ENCODE measurements at regions not wholly inside any gene's neighbourhood (a gene's known extent, or its start where the extent isn't known, plus 50 kb on each side); places are given as distances from the start of the nearest gene placed in this dataset.
"Not testable (repeated sequence)": the region's sequence is repeated elsewhere in the genome, so short reads cannot be mapped to it uniquely, and the experiment has no call there.

- no peaks in the 10 kb centered on the region for H3K9me3 Mint-ChIP-seq
- H3K27ac Mint-ChIP-seq, result no peak overlapping the region
- intact Hi-C loops (cut with micrococcal nuclease), result no loop called here
- H3K4me3 Mint-ChIP-seq, result no peak overlapping the region
- no peak for DNase-seq (ENCODE audit: low spot score)
- peaks cover 9% of the 10 kb centered on the region for H3K27me3 Mint-ChIP-seq (ENCODE audit: insufficient read depth)
- no peaks in the 10 kb centered on the region for H3K4me1 Mint-ChIP-seq (ENCODE audit: low read depth)
- no peaks in the 10 kb centered on the region for H3K36me3 Mint-ChIP-seq (ENCODE audit: low read depth)
Observed at GRCh38 chr4:98828801-98829200, 100.1 kb downstream of the EIF4E start.

DNA sequence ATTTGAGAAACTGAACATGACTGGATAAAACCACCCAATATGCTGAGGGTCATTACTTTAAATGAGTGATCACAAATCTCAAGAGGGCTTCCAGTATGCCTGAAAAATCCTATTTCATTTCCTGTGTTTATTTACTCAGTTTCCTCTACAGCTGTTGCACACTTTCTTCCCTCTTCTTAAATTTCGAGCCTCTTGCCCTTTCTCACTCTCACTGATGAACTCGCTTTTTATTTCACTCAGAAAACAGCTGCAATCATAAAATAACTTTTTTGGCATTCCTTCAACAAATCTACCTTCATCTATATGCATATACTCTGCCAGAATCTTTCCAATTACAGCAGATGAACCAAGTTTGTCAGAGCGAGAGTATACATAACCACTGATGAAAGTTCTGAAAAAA is 101.3 kb downstream of the EIF4E start:
- Mint-ChIP-seq H3K27me3 (ENCODE audit: insufficient read depth) (peaks cover 9% of the 10 kb centered on the region), H3K36me3 (ENCODE audit: low read depth) (no peaks in the 10 kb centered on the region), H3K4me1 (ENCODE audit: low read depth) (no peaks in the 10 kb centered on the region), H3K27ac (no peak overlapping the region), H3K4me3 (no peak overlapping the region), H3K9me3 (no peaks in the 10 kb centered on the region)
- no peak for DNase-seq (ENCODE audit: low spot score)
- intact Hi-C loops (cut with micrococcal nuclease), result loop anchor here (1.0 kb wide), 1 partner anchor 360 kb away; no protein-coding TSS in a partner anchor

- intact Hi-C loops (cut with micrococcal nuclease), result no loop called here
- Mint-ChIP-seq H3K9me3 (peaks cover 3% of the 10 kb centered on the region), H3K27me3 (ENCODE audit: insufficient read depth) (peaks cover 5% of the 10 kb centered on the region), H3K36me3 (ENCODE audit: low read depth) (no peaks in the 10 kb centered on the region), H3K4me3 (no peak overlapping the region), H3K27ac (no peak overlapping the region), H3K4me1 (ENCODE audit: low read depth) (no peaks in the 10 kb centered on the region)
- DNase-seq (ENCODE audit: low spot score), result no peak
Observed at GRCh38 chr4:98822144-98822543, 106.8 kb downstream of the EIF4E start.

GRCh38 chr4:98818116-98818515 is 110.8 kb downstream of the EIF4E start:
- DNase-seq (ENCODE audit: low spot score); H3K4me3 Mint-ChIP-seq; H3K9me3 Mint-ChIP-seq; H3K27ac Mint-ChIP-seq; H3K36me3 Mint-ChIP-seq (ENCODE audit: low read depth); H3K4me1 Mint-ChIP-seq (ENCODE audit: low read depth); intact Hi-C loops (cut with micrococcal nuclease); H3K27me3 Mint-ChIP-seq (ENCODE audit: insufficient read depth): not testable (repeated sequence)

DNA sequence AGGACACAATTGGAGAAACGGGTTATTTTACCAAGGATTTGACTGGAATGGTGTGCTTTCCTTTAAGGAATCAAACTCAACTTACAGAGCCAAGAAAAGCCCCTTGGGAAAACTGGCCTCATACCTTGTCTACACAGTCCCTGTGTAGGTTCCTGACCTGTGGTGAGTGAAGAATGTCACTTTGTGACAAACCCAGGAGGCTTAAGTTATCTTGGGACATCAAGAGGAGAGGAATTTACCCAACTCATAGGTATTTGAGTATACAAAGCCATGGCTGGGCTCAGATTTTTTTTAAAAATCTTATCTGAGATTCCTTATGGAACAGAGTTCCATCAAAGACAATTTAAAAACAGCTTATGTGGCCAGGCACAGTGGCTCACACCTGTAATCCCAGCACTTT is 112.1 kb downstream of the EIF4E start:
- intact Hi-C loops (cut with micrococcal nuclease), result no loop called here
- Mint-ChIP-seq H3K9me3 (peaks cover 3% of the 10 kb centered on the region), H3K4me1 (ENCODE audit: low read depth) (no peaks in the 10 kb centered on the region), H3K36me3 (ENCODE audit: low read depth) (no peaks in the 10 kb centered on the region), H3K4me3 (no peak overlapping the region), H3K27me3 (ENCODE audit: insufficient read depth) (peaks cover 1% of the 10 kb centered on the region), H3K27ac (no peak overlapping the region)
- DNase-seq (ENCODE audit: low spot score), result no peak

- Mint-ChIP-seq H3K36me3 (ENCODE audit: low read depth) (no peaks in the 10 kb centered on the region), H3K27ac (no peak overlapping the region), H3K4me3 (no peak overlapping the region), H3K4me1 (ENCODE audit: low read depth) (no peaks in the 10 kb centered on the region), H3K27me3 (ENCODE audit: insufficient read depth) (peaks cover 1% of the 10 kb centered on the region), H3K9me3 (peaks cover 3% of the 10 kb centered on the region)
- no peak for DNase-seq (ENCODE audit: low spot score)
- intact Hi-C loops (cut with micrococcal nuclease), result no loop called here
Observed at GRCh38 chr4:98816386-98816785, 112.5 kb downstream of the EIF4E start.

- no peak for DNase-seq (ENCODE audit: low spot score)
- no peaks in the 10 kb centered on the region for H3K4me1 Mint-ChIP-seq (ENCODE audit: low read depth)
- no peak overlapping the region for H3K27ac Mint-ChIP-seq
- no peaks in the 10 kb centered on the region for H3K36me3 Mint-ChIP-seq (ENCODE audit: low read depth)
- no peak overlapping the region for H3K4me3 Mint-ChIP-seq
- intact Hi-C loops (cut with micrococcal nuclease), result no loop called here
- no peaks in the 10 kb centered on the region for H3K9me3 Mint-ChIP-seq
- peaks cover 2% of the 10 kb centered on the region for H3K27me3 Mint-ChIP-seq (ENCODE audit: insufficient read depth)
Observed at GRCh38 chr4:98804403-98804802, 124.5 kb downstream of the EIF4E start.

DNA sequence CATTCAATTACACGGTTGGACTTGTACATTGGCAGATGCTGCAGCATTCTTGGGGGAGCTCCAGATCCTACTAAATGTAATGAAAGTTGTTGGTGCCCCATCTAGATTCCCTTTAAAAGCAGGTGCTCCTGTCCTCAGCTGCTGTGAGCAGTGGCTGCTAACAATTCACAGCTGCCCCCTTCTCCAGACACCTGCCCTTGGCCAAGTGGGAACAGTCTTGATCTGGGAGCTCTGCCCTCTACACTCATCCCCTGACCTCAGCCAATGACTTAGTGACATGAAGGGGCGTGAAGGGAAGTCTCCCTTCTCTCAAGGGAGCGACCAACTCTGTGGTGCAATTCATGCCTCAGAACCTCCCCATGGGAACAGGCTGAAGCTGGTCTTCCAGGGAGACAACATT is 125.7 kb downstream of the EIF4E start:
- H3K4me3 Mint-ChIP-seq, result no peak overlapping the region
- DNase-seq (ENCODE audit: low spot score), result no peak
- H3K9me3 Mint-ChIP-seq, result no peaks in the 10 kb centered on the region
- H3K27ac Mint-ChIP-seq, result no peak overlapping the region
- intact Hi-C loops (cut with micrococcal nuclease), result no loop called here
- H3K27me3 Mint-ChIP-seq (ENCODE audit: insufficient read depth), result peaks cover 2% of the 10 kb centered on the region
- H3K36me3 Mint-ChIP-seq (ENCODE audit: low read depth), result no peaks in the 10 kb centered on the region
- H3K4me1 Mint-ChIP-seq (ENCODE audit: low read depth), result no peaks in the 10 kb centered on the region

- H3K9me3 Mint-ChIP-seq, result no peaks in the 10 kb centered on the region
- no peak overlapping the region for H3K4me3 Mint-ChIP-seq
Observed at GRCh38 chr4:98802770-98803198, 126.1 kb downstream of the EIF4E start.

GRCh38 chr4:98801259-98801725 is 127.6 kb downstream of the EIF4E start:
- DNase-seq (ENCODE audit: low spot score), result no peak
- no peaks in the 10 kb centered on the region for H3K4me1 Mint-ChIP-seq (ENCODE audit: low read depth)
- H3K9me3 Mint-ChIP-seq, result no peaks in the 10 kb centered on the region
- peaks cover 5% of the 10 kb centered on the region for H3K27me3 Mint-ChIP-seq (ENCODE audit: insufficient read depth)
- H3K36me3 Mint-ChIP-seq (ENCODE audit: low read depth), result no peaks in the 10 kb centered on the region
- intact Hi-C loops (cut with micrococcal nuclease), result no loop called here
- no peak overlapping the region for H3K4me3 Mint-ChIP-seq
- H3K27ac Mint-ChIP-seq, result no peak overlapping the region

More at GRCh38 chr4:98802770-98803198, 126.1 kb downstream of the EIF4E start:
- no peak for DNase-seq (ENCODE audit: low spot score)
- H3K27me3 Mint-ChIP-seq (ENCODE audit: insufficient read depth), result peaks cover 2% of the 10 kb centered on the region
- no peak overlapping the region for H3K27ac Mint-ChIP-seq
- H3K36me3 Mint-ChIP-seq (ENCODE audit: low read depth), result no peaks in the 10 kb centered on the region
- H3K4me1 Mint-ChIP-seq (ENCODE audit: low read depth), result no peaks in the 10 kb centered on the region
- intact Hi-C loops (cut with micrococcal nuclease), result no loop called here

DNA sequence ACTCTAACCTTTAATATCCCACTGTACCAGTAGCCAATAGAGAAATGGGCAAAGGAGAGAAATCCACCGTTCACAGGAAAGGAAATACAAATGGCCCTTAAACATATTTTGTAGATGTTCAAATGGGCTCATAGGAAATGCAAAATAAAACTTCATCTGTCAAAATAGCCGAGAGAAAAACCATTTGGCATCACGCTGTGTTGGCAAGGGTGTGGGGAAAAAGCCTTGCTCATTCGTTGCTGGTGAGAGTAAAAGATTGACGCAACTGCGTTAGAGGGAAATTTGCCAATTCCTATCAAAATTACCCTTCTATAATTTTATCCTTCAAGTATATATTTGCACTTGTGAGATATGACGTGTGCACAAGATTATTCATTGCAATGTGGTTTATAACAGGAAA is 131.9 kb downstream of the EIF4E start:
- Mint-ChIP-seq H3K27me3 (ENCODE audit: insufficient read depth) (peaks cover 5% of the 10 kb centered on the region), H3K4me3 (no peak overlapping the region), H3K36me3 (ENCODE audit: low read depth) (no peaks in the 10 kb centered on the region), H3K27ac (no peak overlapping the region), H3K4me1 (ENCODE audit: low read depth) (peaks cover 16% of the 10 kb centered on the region), H3K9me3 (no peaks in the 10 kb centered on the region)
- intact Hi-C loops (cut with micrococcal nuclease), result no loop called here
- no peak for DNase-seq (ENCODE audit: low spot score)

DNA sequence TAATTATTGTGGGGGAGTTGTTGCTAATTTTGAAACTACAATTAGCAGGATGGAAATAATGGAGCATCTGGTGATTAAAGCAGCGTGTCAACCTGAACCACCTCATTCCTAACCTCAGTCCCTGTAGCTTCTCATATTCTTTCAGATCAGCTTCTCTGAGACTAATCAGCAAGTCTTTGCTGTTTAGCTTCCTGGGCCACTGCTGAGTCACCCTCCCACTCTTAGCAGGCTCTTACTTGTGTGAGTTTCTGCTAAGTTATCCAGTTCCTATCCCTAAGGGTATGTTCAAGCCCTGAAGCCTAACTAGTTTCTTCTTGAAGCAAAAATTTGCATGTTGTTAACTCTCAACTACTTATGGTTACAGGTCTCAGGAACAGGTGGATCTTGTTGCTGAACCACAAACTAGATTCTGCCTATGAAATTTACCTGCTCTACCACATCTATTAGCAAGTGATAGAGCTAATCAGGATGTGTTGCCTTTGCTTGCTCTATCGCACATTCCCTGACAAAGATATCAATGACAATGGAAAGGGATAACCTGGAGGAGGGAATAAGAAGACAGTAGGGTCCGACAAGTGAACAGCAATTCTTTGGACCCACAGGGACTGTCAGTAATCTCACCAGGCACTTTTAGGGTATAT is 134.2 kb downstream of the EIF4E start:
- Mint-ChIP-seq H3K4me1 (ENCODE audit: low read depth) (peaks cover 23% of the 10 kb centered on the region), H3K4me3 (no peak overlapping the region), H3K36me3 (ENCODE audit: low read depth) (no peaks in the 10 kb centered on the region), H3K9me3 (no peaks in the 10 kb centered on the region), H3K27me3 (ENCODE audit: insufficient read depth) (peaks cover 3% of the 10 kb centered on the region), H3K27ac (no peak overlapping the region)
- DNase-seq (ENCODE audit: low spot score), result no peak
- intact Hi-C loops (cut with micrococcal nuclease), result loop anchor here (5.0 kb wide), 2 partner anchors 87 to 132 kb away; no protein-coding TSS in a partner anchor

GRCh38 chr4:98793658-98794057 is 135.2 kb upstream of the TSPAN5 start:
- Mint-ChIP-seq H3K9me3 (no peaks in the 10 kb centered on the region), H3K27me3 (ENCODE audit: insufficient read depth) (peaks cover 3% of the 10 kb centered on the region), H3K36me3 (ENCODE audit: low read depth) (no peaks in the 10 kb centered on the region), H3K4me3 (no peak overlapping the region), H3K27ac (no peak overlapping the region), H3K4me1 (ENCODE audit: low read depth) (peaks cover 23% of the 10 kb centered on the region)
- DNase-seq (ENCODE audit: low spot score), result no peak
- intact Hi-C loops (cut with micrococcal nuclease), result loop anchor here (5.0 kb wide), 2 partner anchors 86 to 131 kb away; no protein-coding TSS in a partner anchor

DNA sequence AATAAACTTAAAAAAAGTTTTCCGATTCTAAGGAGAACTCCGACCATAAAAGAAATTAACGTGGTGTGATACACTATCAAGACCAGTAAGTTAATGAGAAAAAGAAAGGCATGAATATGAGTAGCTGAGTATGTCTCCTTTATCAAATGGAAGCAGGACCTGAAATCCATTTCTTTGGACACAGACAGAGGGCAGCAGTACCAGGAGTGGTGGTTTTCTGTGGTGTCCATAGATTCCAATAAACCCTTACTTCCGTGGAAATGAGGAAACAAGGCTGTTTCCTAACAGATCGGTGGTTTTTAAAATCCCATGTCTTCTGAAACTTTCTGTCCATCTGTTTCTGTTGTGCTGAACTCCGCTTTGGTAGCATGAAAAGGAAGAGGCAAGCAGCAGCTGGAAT is 128.5 kb upstream of the TSPAN5 start:
- Mint-ChIP-seq H3K4me3 (no peak overlapping the region), H3K9me3 (no peaks in the 10 kb centered on the region), H3K27ac (no peak overlapping the region)

More for the DNA sequence above, 128.5 kb upstream of the TSPAN5 start:
- no peak for DNase-seq (ENCODE audit: low spot score)
- Mint-ChIP-seq H3K36me3 (ENCODE audit: low read depth) (no peaks in the 10 kb centered on the region), H3K4me1 (ENCODE audit: low read depth) (peaks cover 7% of the 10 kb centered on the region), H3K27me3 (ENCODE audit: insufficient read depth) (peaks cover 2% of the 10 kb centered on the region)
- intact Hi-C loops (cut with micrococcal nuclease), result no loop called here

All from activated T-helper 1 cell treated with anti-CD3 and anti-CD28 coated beads, Interleukin-12 subunit alpha, Interleukin-12 subunit beta, Interleukin-2, Interleukin-4 antibody, amounts not matched to agents 30 ng/mL and 10 ng/mL and 1 ng/mL, durations not matched to agents 14 hours and 24 hours and 36 hours (primary cell).